DMS53 treated with DMSO at 0.1 percent for 48 hours (cell line): ENCODE measurements at regions not wholly inside any gene's neighbourhood (a gene's known extent, or its start where the extent isn't known, plus 50 kb on each side); places are given as distances from the start of the nearest gene placed in this dataset.
A peak's percentile ranks its signal among the peaks of the same experiment; 100 is the strongest.

Experiments used
- DNase-seq: peaks from one replicate; lab custom pipeline; 2025; ENCODE audit not compliant: unreplicated experiment; lab: John Stamatoyannopoulos, UW

GRCh38 chr6:112785408-112785807 lies 438.3 kb downstream of the RFPL4B start:
- DNase-seq = no peak

- no peak for DNase-seq
Observed at GRCh38 chr6:112786801-112787200, 439.7 kb downstream of the RFPL4B start.

GRCh38 chr6:112787371-112787770 lies 440.2 kb downstream of the RFPL4B start:
- no peak for DNase-seq

- DNase-seq = no peak
Observed at GRCh38 chr6:112795316-112795715, 448.2 kb downstream of the RFPL4B start.

- no peak for DNase-seq
Observed at GRCh38 chr6:112796712-112797111, 449.6 kb downstream of the RFPL4B start.

- DNase-seq = no peak
Observed at GRCh38 chr6:112799889-112800288, 452.8 kb downstream of the RFPL4B start.

- DNase-seq = no peak
Observed at GRCh38 chr6:112800439-112800838, 453.3 kb downstream of the RFPL4B start.

GRCh38 chr6:112800916-112801315 lies 453.8 kb downstream of the RFPL4B start:
- no peak for DNase-seq

- DNase-seq = no peak
Observed at GRCh38 chr6:112801468-112802080, 454.4 kb downstream of the RFPL4B start.

- DNase-seq = no peak
Observed at GRCh38 chr6:112802144-112802543, 455.0 kb downstream of the RFPL4B start.

GRCh38 chr6:112804638-112805330 lies 457.7 kb downstream of the RFPL4B start:
- no peak for DNase-seq

- no peak for DNase-seq
Observed at GRCh38 chr6:112806163-112806865, 459.2 kb downstream of the RFPL4B start.

GRCh38 chr6:112821476-112821875 lies 474.3 kb downstream of the RFPL4B start:
- DNase-seq = no peak

GRCh38 chr6:112822769-112823168 lies 475.6 kb downstream of the RFPL4B start:
- DNase-seq = no peak

GRCh38 chr6:112827793-112828192 lies 480.7 kb downstream of the RFPL4B start:
- no peak for DNase-seq

- no peak for DNase-seq
Observed at GRCh38 chr6:112831022-112831421, 483.9 kb downstream of the RFPL4B start.

GRCh38 chr6:112833581-112834131 lies 486.5 kb downstream of the RFPL4B start:
- peak; percentile 74 for DNase-seq

GRCh38 chr6:112835078-112835477 lies 487.9 kb downstream of the RFPL4B start:
- DNase-seq = no peak

GRCh38 chr6:112839525-112839961 lies 492.4 kb downstream of the RFPL4B start:
- no peak for DNase-seq

GRCh38 chr6:112841553-112842329 lies 494.6 kb downstream of the RFPL4B start:
- no peak for DNase-seq

- no peak for DNase-seq
Observed at GRCh38 chr6:112842330-112842685, 495.2 kb downstream of the RFPL4B start.
